B cell (primary cell): ENCODE measurements at regions not wholly inside any gene's neighbourhood (a gene's known extent, or its start where the extent isn't known, plus 50 kb on each side); places are given as distances from the start of the nearest gene placed in this dataset.

ENCODE experiments used
- ATAC-seq: fragments of 200-7000 bp; cut with Tn5 transposase; one replicate; pipeline ENCODE4 v1.10.0; 2021; ENCODE audit warnings: low read depth, mild to moderate bottlenecking, moderate number of reproducible peaks, moderate library complexity
- CTCF ChIA-PET: fragments of 350-600 bp; sonication (Branson Sonifier 250); formaldehyde crosslinking; loops from one replicate; lab custom pipeline; 2021; ENCODE audit warnings: antibody characterized with exemption, inconsistent platforms; lab: Charles Lee
- POLR2A ChIA-PET: fragments of 350-600 bp; sonication (Branson Sonifier 250); formaldehyde crosslinking; loops from one replicate; lab custom pipeline; 2021; ENCODE audit warnings: antibody characterized with exemption; lab: Charles Lee
- DNase-seq: peaks from one replicate; pipeline ENCODE4 v3.0.0; 2013
- H2AFZ ChIP-seq: 2 replicates; pipeline ENCODE4 v1.6.1; 2012; ENCODE audit warnings: mild to moderate bottlenecking, low read depth, low read length; ENCODE audit not compliant: insufficient read depth, poor library complexity, severe bottlenecking
- H3K27ac ChIP-seq, 2 donors: 1 replicate in 1 of 2; 2 replicates in 1 of 2; pipeline ENCODE4 v1.5.1; 2012 to 2013; ENCODE audit warnings: low read length in 2 of 2, mild to moderate bottlenecking in 2 of 2, moderate library complexity in 1 of 2
- H3K27me3 ChIP-seq, 4 experiments: fragments of 200-600 bp in 1 of 4; sonication (generic) in 1 of 4; replicated peaks in 1 of 4; 1 replicate in 2 of 4; 2 replicates in 2 of 4; pipeline versions ENCODE4 v1.6.1 to v1.7.0; 2013 to 2016; ENCODE audit warnings: low read length in 3 of 4, mild to moderate bottlenecking in 2 of 4, mixed read lengths in 1 of 4, moderate library complexity in 1 of 4; ENCODE audit not compliant: insufficient read depth in 4 of 4, control insufficient read depth in 3 of 4; ENCODE audit errors: control extremely low read depth in 1 of 4
- H3K36me3 ChIP-seq, 2 experiments: replicated peaks in 1 of 2; 1 replicate in 1 of 2; 2 replicates in 1 of 2; pipeline versions ENCODE4 v1.6.1 to v1.7.1; 2013; ENCODE audit warnings: low read length in 1 of 2; ENCODE audit not compliant: insufficient read depth in 2 of 2, control insufficient read depth in 1 of 2; ENCODE audit errors: control extremely low read depth in 1 of 2, extremely low read depth in 1 of 2
- H3K4me1 ChIP-seq, 2 donors: fragments of 200-600 bp in 1 of 2; sonication (generic) in 1 of 2; 1 replicate in 1 of 2; 2 replicates in 1 of 2; pipeline versions ENCODE4 v1.5.1 to v1.6.1; 2013 to 2017; ENCODE audit warnings: low read length in 2 of 2; ENCODE audit not compliant: control insufficient read depth in 2 of 2, insufficient read depth in 2 of 2
- H3K4me2 ChIP-seq: replicated peaks from 2 replicates; pipeline ENCODE3; 2012; ENCODE audit warnings: mild to moderate bottlenecking, low read depth, low read length; ENCODE audit not compliant: poor library complexity, severe bottlenecking
- H3K4me3 ChIP-seq, 5 experiments: fragments of 200-600 bp in 1 of 5; sonication (generic) in 1 of 5; 1 replicate in 3 of 5; 2 replicates in 2 of 5; pipeline versions ENCODE4 v1.5.1 to v1.7.0; 2011 to 2016; ENCODE audit warnings: low read length in 4 of 5, mild to moderate bottlenecking in 4 of 5, low read depth in 2 of 5, control low read depth in 1 of 5, moderate library complexity in 1 of 5; ENCODE audit not compliant: insufficient read depth in 1 of 5; ENCODE audit errors: control extremely low read depth in 1 of 5, extremely low read depth in 1 of 5
- H3K79me2 ChIP-seq: fragments of 200-600 bp; sonication (generic); one replicate; pipeline ENCODE4 v1.6.0; 2016; ENCODE audit warnings: low read length; ENCODE audit not compliant: control insufficient read depth, insufficient read depth
- H3K9ac ChIP-seq: fragments of 200-600 bp; sonication (generic); 2 replicates; pipeline ENCODE4 v1.6.1; 2017; ENCODE audit warnings: mild to moderate bottlenecking, low read length, moderate library complexity
- H3K9me3 ChIP-seq, 3 donors: one replicate each; pipeline versions ENCODE4 v1.6.1 to v1.7.1; 2013; ENCODE audit warnings: low read length in 2 of 3; ENCODE audit not compliant: control insufficient read depth in 2 of 3, insufficient read depth in 1 of 3; ENCODE audit errors: control extremely low read depth in 1 of 3
- H4K20me1 ChIP-seq: 2 replicates; pipeline ENCODE4 v1.6.0; 2012; ENCODE audit warnings: mild to moderate bottlenecking, low read length; ENCODE audit not compliant: insufficient read depth, control insufficient read depth, poor library complexity, severe bottlenecking
- H3K27ac Mint-ChIP-seq: one replicate; pipeline ENCODE4 v1.8.0; 2021; ENCODE audit warnings: mixed read lengths
- H3K27me3 Mint-ChIP-seq: one replicate; pipeline ENCODE4 v1.8.0; 2021; ENCODE audit warnings: mixed read lengths
- H3K4me1 Mint-ChIP-seq: one replicate; pipeline ENCODE4 v1.8.0; 2021; ENCODE audit warnings: mixed read lengths
- H3K4me3 Mint-ChIP-seq: one replicate; pipeline ENCODE4 v1.8.0; 2021; ENCODE audit warnings: mixed read lengths
- H3K9me3 Mint-ChIP-seq: one replicate; pipeline ENCODE4 v1.8.0; 2022; ENCODE audit warnings: mixed read lengths; ENCODE audit not compliant: insufficient read depth
- CTCF ChIP-seq: fragments of 200-600 bp; IDR thresholded peaks from one replicate; pipeline ENCODE4 v1.8.0; 2022; ENCODE audit warnings: antibody characterized with exemption, mild to moderate bottlenecking
- EZH2 ChIP-seq: IDR thresholded peaks from 2 replicates; pipeline ENCODE4 v1.6.1; 2012; ENCODE audit warnings: borderline replicate concordance, low read depth, mild to moderate bottlenecking, moderate library complexity, low read length; ENCODE audit not compliant: insufficient read depth, poor library complexity, severe bottlenecking
- WGBS: methylation state at CpG from one replicate; pipeline ENCODE4 v1.1.5; 2013; ENCODE audit warnings: missing lambda C conversion rate; ENCODE audit not compliant: insufficient coverage; 5-methylcytosine and 5-hydroxymethylcytosine counted together
- intact Hi-C: fragments of 100-400 bp; cut with micrococcal nuclease; formaldehyde crosslinking; loops from one replicate; pipeline ENCODE4 v1.10.0; 2022

GRCh38 chr10:30192846-30193608, 133.6 kb upstream of the JCAD start:
- POLR2A ChIA-PET, result no interaction called here
- Histone ChIP-seq H3K27ac (no peak overlapping the region), H4K20me1 (no peaks in the 10 kb centered on the region), H3K4me3 (no peak overlapping the region), H3K36me3 (no peaks in the 10 kb centered on the region), H3K4me2 (no peak overlapping the region), H3K9me3 (no peaks in the 10 kb centered on the region), H3K79me2 (no peaks in the 10 kb centered on the region), H3K9ac (no peak overlapping the region), H2AFZ (no peak overlapping the region), H3K4me1 (no peaks in the 10 kb centered on the region), H3K27me3 (no peaks in the 10 kb centered on the region)
- H3K9me3 Mint-ChIP-seq, result peaks cover 2% of the 10 kb centered on the region
- H3K4me3 Mint-ChIP-seq, result no peak overlapping the region
- WGBS, result 86% methylated on average over 2 of the region's 5 CpGs
- intact Hi-C loops, result no loop called here
- no peak for ATAC-seq
- H3K27me3 Mint-ChIP-seq, result peaks cover 10% of the 10 kb centered on the region
- no peaks in the 10 kb centered on the region for H3K4me1 Mint-ChIP-seq
- no peak for TF ChIP-seq CTCF
- no peak for TF ChIP-seq EZH2
- DNase-seq, result no peak
- H3K27ac Mint-ChIP-seq, result no peak overlapping the region
- CTCF ChIA-PET, result no interaction called here
